Heart left ventricle (tissue), 16 donors: ENCODE measurements at regions not wholly inside any gene's neighbourhood (a gene's known extent, or its start where the extent isn't known, plus 50 kb on each side); places are given as distances from the start of the nearest gene placed in this dataset.

Experiments
- ATAC-seq, 4 donors: fragments of 200-7000 bp; cut with Tn5 transposase; one replicate each; pipeline ENCODE4 v1.9.1; 2020 to 2022; ENCODE audit warnings: moderate library complexity in 4 of 4, mild to moderate bottlenecking in 3 of 4, moderate number of reproducible peaks in 1 of 4
- DNase-seq, 5 donors: peaks; one replicate each; pipeline ENCODE4 v3.0.0-alpha.2; 2020
- H3K27ac ChIP-seq, 12 donors: fragments of 200-600 bp; sonication (generic) in 4 of 12; one replicate each; pipeline versions ENCODE4 v1.5.0 to v1.8.0; 2016 to 2022; ENCODE audit warnings: mild to moderate bottlenecking in 2 of 12
- H3K27me3 ChIP-seq, 9 donors: fragments of 200-600 bp; sonication (generic) in 2 of 9; one replicate each; pipeline versions ENCODE4 v1.5.1 to v1.8.0; 2016 to 2022; ENCODE audit warnings: mild to moderate bottlenecking in 3 of 9
- H3K36me3 ChIP-seq, 9 donors: fragments of 200-600 bp; sonication (generic) in 2 of 9; one replicate each; pipeline versions ENCODE4 v1.5.0 to v1.8.0; 2018 to 2022; ENCODE audit warnings: mild to moderate bottlenecking in 2 of 9
- H3K4me1 ChIP-seq, 12 donors: fragments of 200-600 bp; sonication (generic) in 4 of 12; one replicate each; pipeline versions ENCODE4 v1.5.0 to v1.8.0; 2016 to 2022; ENCODE audit warnings: mild to moderate bottlenecking in 3 of 12
- H3K4me3 ChIP-seq, 12 donors: fragments of 200-600 bp; sonication (generic) in 4 of 12; one replicate each; pipeline versions ENCODE4 v1.5.0 to v1.8.0; 2017 to 2022; ENCODE audit warnings: mild to moderate bottlenecking in 9 of 12, moderate library complexity in 4 of 12
- H3K9me3 ChIP-seq, 12 donors: fragments of 200-600 bp; sonication (generic) in 4 of 12; one replicate each; pipeline versions ENCODE4 v1.5.0 to v1.8.0; 2016 to 2022; ENCODE audit warnings: mild to moderate bottlenecking in 1 of 12
- POLR2A ChIP-seq, 2 donors: fragments of 450-650 bp; IDR thresholded peaks; one replicate each; pipeline ENCODE4 v1.6.1; 2017; ENCODE audit warnings: antibody characterized with exemption in 2 of 2, mild to moderate bottlenecking in 2 of 2, moderate library complexity in 2 of 2
- WGBS, 4 donors: extraction: QIAGEN DNeasy Blood & Tissue Kit in 2 of 4; methylation state at CpG; one replicate each; pipeline versions ENCODE4 v1.1.5 to v1.1.7; 2013 to 2018; 5-methylcytosine and 5-hydroxymethylcytosine counted together
- intact Hi-C, 10 donors: fragments of 100-400 bp; cut with DNase I; formaldehyde crosslinking; loops; one replicate each; pipeline versions ENCODE4 v1.11.1 to v1.14.2; 2022
- TF ChIP-seq, protein P1 (sequence below), 12 donors: fragments of 200-600 bp; sonication (generic) in 4 of 12; IDR thresholded peaks; one replicate each; pipeline versions ENCODE4 v1.5.0 to v1.8.0; 2018 to 2022; ENCODE audit warnings: antibody characterized with exemption in 12 of 12, mild to moderate bottlenecking in 5 of 12
- donor health status: ischemic (EF 13 %, LVEDD 7.1; RV severe dilation, severe dysfunction).
- donor health status: healthy with polysubstance abuse.
- donor health status: DM: no; HTN: yes; CAD: no.
- donor health status: DM: no; HTN: no; CAD: no.
- donor health status: ischemic (EF 25% LVEDD 6.9; RV normal size, moderate dysfunction).
- donor health status: ischemic (EF 25% LVEDD 5.7; RV mildly dilated, moderate dysfunction).
- donor health status: healthy.
- donor health status: DM: yes; HTN: yes; CAD: no.
- donor health status: ischemic (EF 35%, LVEDD 5.7; RV mildly dilated, moderate dysfunction).
- donor health status: nonischemic (EF 11% LVEDD 7.7; RV severe dilation, severe dysfunction).
- donor health status: DM: yes; HTN: yes; CAD: no.
- donor health status: PGD.
- donor health status: ischemic (EF 29% LVEDD 5.4; RV normal size, mild dysfunction).
- donor health status: nonischemic (EF 23%, LVEDD 6.1; RV moderate dilation, normal function).

DNA sequence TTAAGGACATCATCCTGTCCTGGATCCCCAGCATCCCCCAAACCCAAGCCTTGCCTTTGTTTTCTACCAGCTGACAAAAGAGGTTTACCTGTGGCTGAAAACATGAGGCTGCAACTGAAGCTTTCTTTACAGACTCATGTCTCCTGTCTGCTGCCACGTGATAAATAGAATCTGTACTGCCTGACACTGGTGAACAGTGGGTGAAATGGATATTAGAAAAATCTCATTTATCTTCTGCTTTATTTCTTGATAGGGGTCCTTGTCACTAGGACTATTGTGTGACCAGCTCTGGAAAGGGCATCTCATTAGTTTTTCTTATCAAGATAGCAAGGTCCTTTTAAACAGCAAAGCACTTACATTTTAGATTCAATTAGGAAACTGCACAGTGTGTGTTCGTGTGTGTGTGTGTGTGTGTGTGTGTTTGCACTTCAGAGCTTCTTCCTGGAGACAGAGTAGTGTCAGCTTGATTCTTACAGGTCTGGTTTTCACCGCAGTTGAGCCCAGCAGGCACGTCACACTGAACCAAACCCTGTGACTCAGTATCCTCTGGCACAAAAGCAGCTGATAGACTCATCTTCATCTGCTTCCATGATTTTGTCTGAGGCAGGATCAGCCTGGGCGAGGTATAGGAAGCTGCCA, 373.5 kb upstream of the CELF2 start:
- H3K27ac ChIP-seq: peak overlapping the region; percentile 60 to 93 (median 72)
- H3K9me3 ChIP-seq: peaks cover 0 to 5% (median 0%) of the 10 kb centered on the region in 12 donors
- TF ChIP-seq POLR2A (IDR thresholded peaks at IDR 0.05): no peak
- TF ChIP-seq, protein P1, sequence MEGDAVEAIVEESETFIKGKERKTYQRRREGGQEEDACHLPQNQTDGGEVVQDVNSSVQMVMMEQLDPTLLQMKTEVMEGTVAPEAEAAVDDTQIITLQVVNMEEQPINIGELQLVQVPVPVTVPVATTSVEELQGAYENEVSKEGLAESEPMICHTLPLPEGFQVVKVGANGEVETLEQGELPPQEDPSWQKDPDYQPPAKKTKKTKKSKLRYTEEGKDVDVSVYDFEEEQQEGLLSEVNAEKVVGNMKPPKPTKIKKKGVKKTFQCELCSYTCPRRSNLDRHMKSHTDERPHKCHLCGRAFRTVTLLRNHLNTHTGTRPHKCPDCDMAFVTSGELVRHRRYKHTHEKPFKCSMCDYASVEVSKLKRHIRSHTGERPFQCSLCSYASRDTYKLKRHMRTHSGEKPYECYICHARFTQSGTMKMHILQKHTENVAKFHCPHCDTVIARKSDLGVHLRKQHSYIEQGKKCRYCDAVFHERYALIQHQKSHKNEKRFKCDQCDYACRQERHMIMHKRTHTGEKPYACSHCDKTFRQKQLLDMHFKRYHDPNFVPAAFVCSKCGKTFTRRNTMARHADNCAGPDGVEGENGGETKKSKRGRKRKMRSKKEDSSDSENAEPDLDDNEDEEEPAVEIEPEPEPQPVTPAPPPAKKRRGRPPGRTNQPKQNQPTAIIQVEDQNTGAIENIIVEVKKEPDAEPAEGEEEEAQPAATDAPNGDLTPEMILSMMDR (IDR thresholded peaks at IDR 0.05): no peak
- H3K27me3 ChIP-seq: no peaks in the 10 kb centered on the region
- ATAC-seq (peak in 3 of 4 donors; percentile 41 to 64 (median 56)), DNase-seq (peak in 1 of 5 donors; percentile 35)
- H3K4me3 ChIP-seq: no peak overlapping the region
- peaks cover 0 to 38% (median 18%) of the 10 kb centered on the region in 12 donors for H3K4me1 ChIP-seq
- H3K36me3 ChIP-seq: no peaks in the 10 kb centered on the region
- 50 to 64% (median 53%) methylated on average over 5 of the region's 5 CpGs for WGBS, 4 donors
- intact Hi-C loops: loop anchor here in 2 of 10 donors (2.0 to 10.0 kb wide), 2 partner anchors 19 to 129 kb away; no protein-coding TSS in a partner anchor

GRCh38 chr10:10644676-10645385, 372.8 kb upstream of the CELF2 start:
- Histone ChIP-seq H3K27me3 (no peaks in the 10 kb centered on the region), H3K9me3 (peaks cover 0 to 5% (median 0%) of the 10 kb centered on the region in 12 donors), H3K4me1 (peaks cover 0 to 38% (median 18%) of the 10 kb centered on the region in 12 donors), H3K4me3 (no peak overlapping the region), H3K36me3 (no peaks in the 10 kb centered on the region), H3K27ac (peak overlapping the region; percentile 60 to 93 (median 72))
- peak in 3 of 5 donors; percentile 29 to 50 (median 41) for DNase-seq
- ATAC-seq: peak; percentile 35 to 85 (median 74)
- TF ChIP-seq, protein P1 (IDR thresholded peaks at IDR 0.05): peak in 1 of 12 donors; percentile 9
- TF ChIP-seq POLR2A (IDR thresholded peaks at IDR 0.05): no peak
- 59 to 73% (median 65%) methylated on average over 9 of the region's 9 CpGs for WGBS, 4 donors
- intact Hi-C loops: loop anchor here in 2 of 10 donors (2.0 to 10.0 kb wide), 2 partner anchors 20 to 130 kb away; no protein-coding TSS in a partner anchor

DNA sequence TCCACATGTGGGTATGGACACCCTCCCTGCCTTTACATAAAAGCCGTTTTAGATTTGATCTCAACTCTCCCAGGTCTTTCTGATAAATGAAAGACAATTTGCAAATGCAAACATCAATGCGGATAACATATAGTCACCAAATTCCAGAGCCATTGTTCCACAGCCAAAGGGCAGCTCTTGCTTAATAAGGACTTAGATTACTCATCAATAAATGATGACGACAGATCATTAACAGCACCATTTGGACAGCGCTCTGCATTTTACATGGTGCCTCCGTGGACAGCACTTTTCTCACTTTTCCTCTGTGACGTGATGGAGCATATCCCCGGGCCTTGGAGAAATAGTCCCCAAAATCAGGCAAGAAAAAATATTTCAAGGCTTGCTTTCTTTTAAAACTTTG, 370.3 kb upstream of the CELF2 start:
- 84 to 92% (median 91%) methylated on average over 7 of the region's 7 CpGs for WGBS, 4 donors
- Histone ChIP-seq H3K36me3 (no peaks in the 10 kb centered on the region), H3K4me1 (peaks cover 0 to 29% (median 12%) of the 10 kb centered on the region in 12 donors), H3K4me3 (no peak overlapping the region), H3K27ac (no peak overlapping the region), H3K9me3 (peaks cover 0 to 5% (median 0%) of the 10 kb centered on the region in 12 donors), H3K27me3 (no peaks in the 10 kb centered on the region)
- no peak for DNase-seq
- intact Hi-C loops: loop anchor here in 1 of 10 donors (10.0 kb wide), 1 partner anchor 133 kb away; no protein-coding TSS in a partner anchor
- TF ChIP-seq, protein P1 (IDR thresholded peaks at IDR 0.05): no peak
- no peak for TF ChIP-seq POLR2A (IDR thresholded peaks at IDR 0.05)
- ATAC-seq: no peak

- DNase-seq: no peak
- Histone ChIP-seq H3K36me3 (no peaks in the 10 kb centered on the region), H3K9me3 (peaks cover 0 to 13% (median 0%) of the 10 kb centered on the region in 12 donors), H3K27me3 (no peaks in the 10 kb centered on the region), H3K27ac (no peak overlapping the region), H3K4me3 (no peak overlapping the region), H3K4me1 (peaks cover 0 to 16% (median 0%) of the 10 kb centered on the region in 12 donors)
- intact Hi-C loops: no loop called here
- 90 to 93% (median 92%) methylated on average over 6 of the region's 6 CpGs for WGBS, 4 donors
- ATAC-seq: no peak
- TF ChIP-seq POLR2A (IDR thresholded peaks at IDR 0.05): no peak
- TF ChIP-seq, protein P1 (IDR thresholded peaks at IDR 0.05): no peak
These were observed 360.4 kb upstream of the CELF2 start for GRCh38 chr10:10657139-10657760.
